Endodermal cell (in vitro differentiated cells): ENCODE measurements at regions not wholly inside any gene's neighbourhood (a gene's known extent, or its start where the extent isn't known, plus 50 kb on each side); places are given as distances from the start of the nearest gene placed in this dataset.

Source experiments
- DNase-seq: peaks from one replicate; pipeline ENCODE4 v3.0.0-alpha.2; 2017
- H3K27ac ChIP-seq: 2 replicates; pipeline ENCODE4 v1.5.1; 2013; ENCODE audit warnings: mild to moderate bottlenecking, low read depth, low read length, moderate library complexity
- H3K27me3 ChIP-seq: 2 replicates; pipeline ENCODE4 v1.6.1; 2013; ENCODE audit warnings: mild to moderate bottlenecking, low read length, moderate library complexity; ENCODE audit not compliant: insufficient read depth, control insufficient read depth, poor library complexity, severe bottlenecking
- H3K36me3 ChIP-seq: 2 replicates; pipeline ENCODE4 v1.7.0; 2013; ENCODE audit warnings: mild to moderate bottlenecking, low read length, moderate library complexity; ENCODE audit not compliant: control insufficient read depth, insufficient read depth
- H3K4me1 ChIP-seq: one replicate; pipeline ENCODE4 v1.7.0; 2013; ENCODE audit warnings: low read length; ENCODE audit not compliant: control insufficient read depth, insufficient read depth
- H3K4me3 ChIP-seq: 2 replicates; pipeline ENCODE4 v1.5.1; 2013; ENCODE audit warnings: mild to moderate bottlenecking, low read length, moderate library complexity
- H3K9ac ChIP-seq: 2 replicates; pipeline ENCODE4 v1.6.1; 2013; ENCODE audit warnings: mild to moderate bottlenecking, low read length, moderate library complexity; ENCODE audit not compliant: poor library complexity, severe bottlenecking; ENCODE audit errors: extremely low read depth
- H3K9me3 ChIP-seq: 2 replicates; pipeline ENCODE4 v1.6.1; 2013; ENCODE audit warnings: mild to moderate bottlenecking, low read length, moderate library complexity; ENCODE audit not compliant: control insufficient read depth
- H3K27ac Mint-ChIP-seq: 2 replicates; pipeline ENCODE4 v1.8.0; 2020; ENCODE audit warnings: mixed read lengths
- H3K27me3 Mint-ChIP-seq: 2 replicates; pipeline ENCODE4 v1.8.0; 2021; ENCODE audit warnings: mild to moderate bottlenecking, mixed read lengths; ENCODE audit not compliant: insufficient read depth
- H3K36me3 Mint-ChIP-seq: 2 replicates; pipeline ENCODE4 v1.8.0; 2020; ENCODE audit warnings: low read depth, mixed read lengths
- H3K4me1 Mint-ChIP-seq: 2 replicates; pipeline ENCODE4 v1.8.0; 2020; ENCODE audit warnings: mixed read lengths
- H3K4me3 Mint-ChIP-seq: 2 replicates; pipeline ENCODE4 v1.8.0; 2020; ENCODE audit warnings: mild to moderate bottlenecking, moderate library complexity, mixed read lengths
- H3K9me3 Mint-ChIP-seq: 2 replicates; pipeline ENCODE4 v1.8.0; 2020; ENCODE audit warnings: mild to moderate bottlenecking, mixed read lengths
- CTCF ChIP-seq: fragments of 200-600 bp; sonication (generic); conservative IDR thresholded peaks from 2 replicates; pipeline ENCODE4 v1.5.0; 2021; ENCODE audit warnings: antibody characterized with exemption, mild to moderate bottlenecking
- WGBS, 2 experiments: methylation state at CpG; one replicate each; pipeline versions ENCODE4 v1.1.5 to v1.1.7; 2013; ENCODE audit warnings: missing lambda C conversion rate in 2 of 2, mixed read lengths in 1 of 2; ENCODE audit not compliant: insufficient coverage in 1 of 2, insufficient read length in 1 of 2; 5-methylcytosine and 5-hydroxymethylcytosine counted together

- no peak overlapping the region for H3K4me3 ChIP-seq
- no peaks in the 10 kb centered on the region for H3K9me3 ChIP-seq
- Mint-ChIP-seq H3K36me3 (no peaks in the 10 kb centered on the region), H3K4me3 (no peak overlapping the region), H3K27ac (no peak overlapping the region), H3K9me3 (no peaks in the 10 kb centered on the region), H3K4me1 (no peaks in the 10 kb centered on the region), H3K27me3 (peaks cover 2% of the 10 kb centered on the region)
- no peak overlapping the region for H3K9ac ChIP-seq
- no peak for DNase-seq
- H3K27me3 ChIP-seq: peaks cover 37% of the 10 kb centered on the region
- TF ChIP-seq CTCF: no peak
- no peak overlapping the region for H3K27ac ChIP-seq
- H3K4me1 ChIP-seq: no peaks in the 10 kb centered on the region
- 98% methylated on average over 3 of the region's 3 CpGs; no CpG with 5 or more reads in 1 of the 2 experiments for WGBS, 2 experiments
- no peaks in the 10 kb centered on the region for H3K36me3 ChIP-seq
These were observed 143.4 kb upstream of the NWD2 start for GRCh38 chr4:37101182-37101581.

DNA sequence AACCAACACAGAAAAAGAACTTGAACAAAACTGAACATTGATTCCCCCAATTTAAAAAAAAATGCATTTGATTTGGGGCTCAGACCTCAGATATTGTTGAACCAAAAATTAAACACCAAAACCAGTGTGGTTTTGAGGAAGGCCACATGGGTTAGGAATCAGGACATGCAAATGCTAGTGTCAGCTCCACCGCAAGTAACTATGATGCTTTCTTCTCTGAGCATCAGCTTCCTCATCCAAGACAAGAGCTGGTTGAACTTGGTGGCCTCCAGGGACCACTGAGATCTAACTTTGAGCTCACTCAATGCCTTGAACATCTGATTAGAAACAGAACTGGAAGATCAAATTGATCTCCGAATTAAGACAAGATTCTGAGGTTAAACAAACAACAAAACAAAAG is 142.9 kb upstream of the NWD2 start:
- Histone ChIP-seq H3K27ac (no peak overlapping the region), H3K9me3 (no peaks in the 10 kb centered on the region), H3K4me1 (no peaks in the 10 kb centered on the region), H3K27me3 (peaks cover 38% of the 10 kb centered on the region), H3K9ac (no peak overlapping the region), H3K36me3 (no peaks in the 10 kb centered on the region), H3K4me3 (no peak overlapping the region)
- WGBS, 2 experiments: 95 to 100% methylated on average over 1 to 2 of the region's 2 CpGs
- Mint-ChIP-seq H3K27ac (no peak overlapping the region), H3K4me3 (no peak overlapping the region), H3K27me3 (peaks cover 2% of the 10 kb centered on the region), H3K36me3 (no peaks in the 10 kb centered on the region), H3K9me3 (no peaks in the 10 kb centered on the region), H3K4me1 (no peaks in the 10 kb centered on the region)
- TF ChIP-seq CTCF: no peak
- DNase-seq: no peak

DNA sequence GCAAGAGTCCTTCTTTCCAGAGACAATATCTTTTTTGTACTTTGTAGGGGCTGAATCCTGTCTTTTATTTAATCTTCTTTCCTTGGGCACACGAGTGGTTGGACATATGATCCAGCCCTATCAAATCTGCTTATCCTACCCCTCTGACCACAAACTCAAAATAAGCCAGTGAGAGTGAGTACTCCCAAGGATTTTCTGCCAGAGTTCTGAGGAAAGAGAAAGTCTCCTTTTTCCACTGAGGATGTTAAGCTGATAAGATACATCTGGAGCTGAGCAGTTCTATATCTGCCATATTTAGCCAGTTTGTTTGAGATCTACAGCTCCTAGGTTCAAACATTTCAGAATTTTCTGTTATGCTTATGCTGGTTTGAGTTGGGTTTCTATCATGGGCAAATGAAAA is 134.8 kb upstream of the NWD2 start:
- no peak overlapping the region for H3K4me3 Mint-ChIP-seq
- no peaks in the 10 kb centered on the region for H3K9me3 Mint-ChIP-seq
- Histone ChIP-seq H3K27ac (no peak overlapping the region), H3K36me3 (no peaks in the 10 kb centered on the region), H3K9me3 (no peaks in the 10 kb centered on the region), H3K27me3 (peaks cover 13% of the 10 kb centered on the region), H3K4me1 (no peaks in the 10 kb centered on the region), H3K9ac (no peak overlapping the region), H3K4me3 (no peak overlapping the region)
- H3K27ac Mint-ChIP-seq: no peak overlapping the region
- DNase-seq: no peak
- peaks cover 11% of the 10 kb centered on the region for H3K4me1 Mint-ChIP-seq
- H3K36me3 Mint-ChIP-seq: no peaks in the 10 kb centered on the region
- no peaks in the 10 kb centered on the region for H3K27me3 Mint-ChIP-seq
- TF ChIP-seq CTCF: no peak
- 100% methylated on average over 1 of the region's 1 CpG for WGBS, 2 experiments
